Fibroblast of lung (primary cell): ENCODE measurements at regions not wholly inside any gene's neighbourhood (a gene's known extent, or its start where the extent isn't known, plus 50 kb on each side); places are given as distances from the start of the nearest gene placed in this dataset.

Source experiments
- DNase-seq, 2 donors: peaks; one replicate each; pipeline versions ENCODE4 v3.0.0 to v3.0.0-alpha.2; 2010; ENCODE audit warnings: low read depth in 2 of 2
- H2AFZ ChIP-seq: 2 replicates; pipeline ENCODE4 v1.5.1; 2012; ENCODE audit warnings: low read length, control low read depth, inconsistent platforms
- H3K27ac ChIP-seq: 2 replicates; pipeline ENCODE4 v1.5.1; 2011; ENCODE audit warnings: low read length, control low read depth; ENCODE audit not compliant: insufficient read depth
- H3K27me3 ChIP-seq: 2 replicates; pipeline ENCODE4 v1.5.1; 2011; ENCODE audit warnings: mild to moderate bottlenecking, low read length; ENCODE audit not compliant: control insufficient read depth, insufficient read depth
- H3K36me3 ChIP-seq: 2 replicates; pipeline ENCODE4 v1.5.1; 2011; ENCODE audit warnings: low read length; ENCODE audit not compliant: control insufficient read depth, insufficient read depth
- H3K4me1 ChIP-seq: 2 replicates; pipeline ENCODE4 v1.5.1; 2011; ENCODE audit warnings: low read length; ENCODE audit not compliant: control insufficient read depth, insufficient read depth; ENCODE audit errors: extremely low read depth
- H3K4me2 ChIP-seq: 2 replicates; pipeline ENCODE4 v1.5.1; 2011; ENCODE audit warnings: low read length, control low read depth; ENCODE audit not compliant: insufficient read depth; ENCODE audit errors: extremely low read depth
- H3K4me3 ChIP-seq, 4 experiments: fragments of 200-600 bp in 1 of 4; sonication (generic) in 1 of 4; replicated peaks in 1 of 4; 2 replicates each; pipeline ENCODE4 v1.5.1; 2011 to 2016; ENCODE audit warnings: low read length in 4 of 4, low read depth in 3 of 4, mild to moderate bottlenecking in 3 of 4, control low read depth in 2 of 4, inconsistent platforms in 1 of 4, mixed read lengths in 1 of 4; ENCODE audit not compliant: insufficient read depth in 1 of 4; ENCODE audit errors: control extremely low read depth in 1 of 4
- H3K79me2 ChIP-seq: 2 replicates; pipeline ENCODE4 v1.5.1; 2012; ENCODE audit warnings: mild to moderate bottlenecking, low read length, inconsistent platforms; ENCODE audit not compliant: control insufficient read depth, insufficient read depth
- H3K9ac ChIP-seq: 2 replicates; pipeline ENCODE4 v1.5.1; 2011; ENCODE audit warnings: mild to moderate bottlenecking, low read length, control low read depth; ENCODE audit not compliant: insufficient read depth
- H3K9me3 ChIP-seq: 2 replicates; pipeline ENCODE4 v1.5.1; 2012; ENCODE audit warnings: low read depth, low read length; ENCODE audit not compliant: control insufficient read depth, insufficient read depth
- H4K20me1 ChIP-seq: 2 replicates; pipeline ENCODE4 v1.5.1; 2011; ENCODE audit warnings: low read length; ENCODE audit not compliant: control insufficient read depth, insufficient read depth; ENCODE audit errors: extremely low read depth
- CTCF ChIP-seq, 2 donors: IDR thresholded peaks in 1 of 2; conservative IDR thresholded peaks in 1 of 2; 1 replicate in 1 of 2; 2 replicates in 1 of 2; pipeline ENCODE4 v1.5.1; 2011 to 2012; ENCODE audit warnings: low read length in 2 of 2, control low read depth in 1 of 2, inconsistent platforms in 1 of 2, low read depth in 1 of 2, mild to moderate bottlenecking in 1 of 2
- EZH2 ChIP-seq: IDR thresholded peaks from 2 replicates; pipeline ENCODE4 v1.5.1; 2012; ENCODE audit warnings: low read length, control low read depth, mild to moderate bottlenecking; ENCODE audit errors: missing control alignments

- H3K79me2 ChIP-seq: no peaks in the 10 kb centered on the region
- no peak overlapping the region for H3K9ac ChIP-seq
- H3K9me3 ChIP-seq: no peaks in the 10 kb centered on the region
- H3K36me3 ChIP-seq: no peaks in the 10 kb centered on the region
- H4K20me1 ChIP-seq: no peaks in the 10 kb centered on the region
- H3K4me2 ChIP-seq: no peak overlapping the region
- no peak overlapping the region for H2AFZ ChIP-seq
- H3K27me3 ChIP-seq: no peaks in the 10 kb centered on the region
- no peak for DNase-seq
- H3K27ac ChIP-seq: no peak overlapping the region
- no peak for TF ChIP-seq CTCF (conservative IDR thresholded peaks at IDR 0.05 in 1 of 2, IDR thresholded peaks at IDR 0.05 in 1 of 2; ENCODE audit: low read depth in 1 of 2, low read length in 2 of 2)
- no peak for TF ChIP-seq EZH2
- H3K4me3 ChIP-seq: no peak overlapping the region
- no peaks in the 10 kb centered on the region for H3K4me1 ChIP-seq
Measured at GRCh38 chr17:71495420-71495819, 625.4 kb upstream of the SOX9 start.

- no peaks in the 10 kb centered on the region for H3K4me1 ChIP-seq
- no peak overlapping the region for H3K27ac ChIP-seq
- peak in 1 of 2 donors; percentile 62 for DNase-seq
- H3K4me3 ChIP-seq: no peak overlapping the region
- no peaks in the 10 kb centered on the region for H3K79me2 ChIP-seq
- no peaks in the 10 kb centered on the region for H3K36me3 ChIP-seq
- no peaks in the 10 kb centered on the region for H3K9me3 ChIP-seq
- TF ChIP-seq EZH2 (no peak), CTCF (conservative IDR thresholded peaks at IDR 0.05 in 1 of 2, IDR thresholded peaks at IDR 0.05 in 1 of 2; ENCODE audit: low read depth in 1 of 2, low read length in 2 of 2) (no peak)
- H3K9ac ChIP-seq: no peak overlapping the region
- H3K4me2 ChIP-seq: no peak overlapping the region
- H3K27me3 ChIP-seq: no peaks in the 10 kb centered on the region
- H4K20me1 ChIP-seq: no peaks in the 10 kb centered on the region
- H2AFZ ChIP-seq: no peak overlapping the region
Measured at GRCh38 chr17:71496552-71496951, 624.3 kb upstream of the SOX9 start.

DNA sequence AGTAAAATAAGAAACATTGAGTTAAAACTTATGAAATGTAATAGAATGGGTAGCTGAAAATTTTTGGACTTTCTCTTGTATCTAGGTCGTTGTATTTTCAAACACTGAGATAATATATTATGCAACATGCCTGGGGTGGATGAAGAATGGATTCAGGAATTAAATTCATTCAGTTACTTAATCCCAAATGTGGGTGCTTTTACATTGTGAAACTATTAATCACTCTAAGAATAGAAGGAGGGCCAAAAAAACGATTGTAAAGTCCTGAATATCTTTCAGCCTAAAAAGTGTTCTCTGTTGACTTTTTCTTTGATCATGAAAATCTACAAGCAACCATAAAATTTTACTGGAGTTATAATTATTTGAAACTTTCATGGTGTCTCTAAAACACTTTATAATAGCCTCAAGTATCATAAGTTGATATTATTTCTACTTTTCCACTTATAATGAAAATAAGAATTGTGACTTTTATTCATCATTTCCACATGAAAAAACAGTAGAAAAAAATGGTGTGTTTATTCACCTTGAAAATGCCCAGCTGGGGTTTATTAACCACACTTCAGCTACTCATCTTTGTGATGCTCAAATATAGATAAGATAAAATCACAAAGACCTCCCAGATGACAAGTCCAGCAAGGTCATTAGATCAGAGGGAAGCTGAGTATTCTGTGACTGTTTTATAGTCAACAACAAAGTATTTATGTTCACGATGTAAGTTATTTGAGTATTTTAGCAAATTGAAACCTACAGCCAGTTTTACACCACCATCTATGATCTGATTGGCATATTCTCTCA is 619.9 kb upstream of the SOX9 start:
- H3K4me3 ChIP-seq: no peak overlapping the region
- H2AFZ ChIP-seq: no peak overlapping the region
- TF ChIP-seq EZH2: no peak
- no peak for TF ChIP-seq CTCF (conservative IDR thresholded peaks at IDR 0.05 in 1 of 2, IDR thresholded peaks at IDR 0.05 in 1 of 2; ENCODE audit: low read depth in 1 of 2, low read length in 2 of 2)
- no peaks in the 10 kb centered on the region for H4K20me1 ChIP-seq
- H3K79me2 ChIP-seq: no peaks in the 10 kb centered on the region
- H3K9me3 ChIP-seq: no peaks in the 10 kb centered on the region
- DNase-seq: peak in 1 of 2 donors; percentile 76
- no peaks in the 10 kb centered on the region for H3K4me1 ChIP-seq
- H3K4me2 ChIP-seq: no peak overlapping the region
- H3K27me3 ChIP-seq: no peaks in the 10 kb centered on the region
- no peak overlapping the region for H3K9ac ChIP-seq
- no peaks in the 10 kb centered on the region for H3K36me3 ChIP-seq
- H3K27ac ChIP-seq: no peak overlapping the region
